DMS53 (cell line): ENCODE measurements at regions not wholly inside any gene's neighbourhood (a gene's known extent, or its start where the extent isn't known, plus 50 kb on each side); places are given as distances from the start of the nearest gene placed in this dataset.
A peak's percentile ranks its signal among the peaks of the same experiment; 100 is the strongest.
"Not testable (repeated sequence)": the region's sequence is repeated elsewhere in the genome, so short reads cannot be mapped to it uniquely, and the experiment has no call there.

Experiments
- DNase-seq: peaks from one replicate; lab custom pipeline; 2025; lab: John Stamatoyannopoulos, UW

GRCh38 chr3:72178463-72179106 lies 393.6 kb upstream of the PROK2 start:
- DNase-seq, result no peak

DNA sequence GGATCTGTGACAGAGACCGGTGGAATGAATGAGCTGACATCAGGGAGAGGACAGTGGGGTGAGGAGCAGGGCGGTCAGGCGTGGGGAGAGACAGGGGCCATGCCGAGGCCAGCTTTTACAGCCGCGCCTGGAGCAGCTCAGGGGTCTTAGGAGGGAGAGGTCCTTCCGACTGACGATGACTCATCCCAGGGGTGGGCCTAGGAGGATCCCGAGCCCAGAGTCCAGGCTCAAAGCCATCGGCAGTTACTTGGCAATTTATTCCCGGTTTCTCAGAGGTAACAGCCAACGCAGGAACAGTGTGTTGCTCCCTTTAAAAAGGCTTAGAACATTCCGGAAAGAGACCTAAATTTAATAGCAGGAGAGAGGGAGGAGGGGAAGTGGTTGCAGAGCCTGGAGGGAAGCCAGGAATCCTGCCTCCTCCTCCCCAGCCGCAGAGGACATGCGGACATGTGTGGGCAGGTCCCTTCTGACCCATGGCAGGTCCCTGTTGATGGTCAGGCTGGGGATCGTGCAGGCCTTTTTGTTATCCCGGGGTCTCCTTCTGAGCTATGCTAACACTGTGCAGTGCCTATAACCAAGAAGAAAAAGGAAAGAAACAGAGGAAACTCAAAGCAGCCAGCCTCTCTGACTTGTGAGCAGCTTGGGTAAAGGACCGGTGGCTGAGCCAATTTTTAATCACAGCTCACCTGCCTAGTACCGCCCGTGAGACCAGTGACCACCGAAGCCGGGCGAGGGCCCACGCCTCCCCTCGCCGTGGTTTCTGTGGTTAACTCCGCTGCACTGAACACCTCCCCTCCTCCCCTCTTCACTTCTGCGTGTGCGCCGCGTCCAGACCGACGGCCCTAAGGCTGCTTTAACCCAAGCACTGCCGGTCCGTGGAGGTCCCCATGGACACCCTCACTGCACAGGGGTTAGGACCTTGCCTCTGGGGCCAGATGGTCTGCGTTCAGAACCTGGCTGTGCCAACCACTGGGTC lies 392.4 kb upstream of the PROK2 start:
- peak; percentile 1 for DNase-seq

- no peak for DNase-seq
These were observed 391.6 kb upstream of the PROK2 start for GRCh38 chr3:72176537-72177041.

DNA sequence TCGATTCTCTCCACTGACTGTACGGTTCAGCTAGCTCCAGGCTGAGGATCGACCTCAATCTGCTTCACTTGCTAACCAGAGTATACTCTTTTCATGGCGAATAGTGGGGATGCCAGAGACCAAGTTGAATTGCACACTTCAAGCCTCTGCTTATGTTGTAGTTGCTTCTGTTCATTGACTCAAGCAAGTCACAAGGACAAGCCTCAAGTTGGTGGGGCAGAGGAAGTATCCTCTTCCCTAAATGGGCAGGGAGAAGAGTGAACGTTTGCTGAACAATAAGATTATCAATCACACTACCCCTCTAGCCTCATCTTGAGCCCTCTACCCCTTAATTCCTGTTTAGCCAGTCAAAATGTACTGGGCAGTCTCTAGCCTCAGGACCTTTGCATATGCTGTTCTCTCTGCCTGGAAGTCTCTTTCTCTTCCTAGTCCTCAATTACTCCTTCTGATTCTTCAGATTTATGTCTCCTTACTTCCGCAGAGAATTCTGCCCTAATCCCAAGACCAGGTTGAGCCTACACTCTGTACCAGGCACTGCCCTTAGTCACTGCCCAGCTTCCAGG lies 390.4 kb upstream of the PROK2 start:
- DNase-seq, result no peak

DNA sequence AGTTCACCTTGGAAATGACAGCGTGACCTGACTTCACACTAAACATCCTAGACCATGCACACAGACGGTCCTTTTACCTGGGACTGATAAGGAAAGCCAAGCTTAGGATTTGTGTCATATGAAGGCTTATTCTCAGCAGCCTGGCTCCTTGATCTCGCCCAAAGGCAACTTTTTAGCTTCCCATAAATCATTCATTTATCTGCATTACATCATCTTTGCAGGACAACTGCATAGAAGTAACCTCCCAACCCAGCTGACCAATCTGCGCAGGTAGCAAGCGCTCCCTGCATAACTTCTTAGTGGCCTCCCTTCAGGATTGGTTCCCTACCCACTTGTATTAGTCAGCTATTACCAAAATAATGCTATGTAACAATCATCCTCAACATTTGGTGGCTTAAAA lies 389.9 kb upstream of the PROK2 start:
- DNase-seq, result no peak

GRCh38 chr3:72174040-72174439 lies 389.1 kb upstream of the PROK2 start:
- DNase-seq, result no peak

DNA sequence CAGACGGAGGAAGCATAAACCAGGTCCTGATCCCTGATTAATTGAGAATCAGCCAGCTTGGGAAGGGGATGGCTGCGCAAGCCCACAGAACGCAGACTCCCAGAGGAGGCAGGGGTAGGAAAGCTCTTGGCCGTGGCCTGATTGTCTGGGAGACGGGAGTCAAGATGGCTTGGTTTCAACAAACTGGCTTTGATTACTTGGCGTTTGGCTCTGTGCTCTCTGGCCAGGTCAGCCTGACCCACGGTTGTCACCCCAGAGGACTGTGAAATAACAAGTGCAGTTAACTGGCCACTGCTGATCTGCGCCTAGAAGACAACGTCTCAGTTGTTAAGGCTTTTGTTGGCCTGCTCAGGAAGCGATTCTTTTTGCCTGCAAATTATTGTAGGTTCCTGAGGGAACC lies 387.0 kb upstream of the PROK2 start:
- no peak for DNase-seq

GRCh38 chr3:72171463-72171881 lies 386.5 kb upstream of the PROK2 start:
- no peak for DNase-seq

DNA sequence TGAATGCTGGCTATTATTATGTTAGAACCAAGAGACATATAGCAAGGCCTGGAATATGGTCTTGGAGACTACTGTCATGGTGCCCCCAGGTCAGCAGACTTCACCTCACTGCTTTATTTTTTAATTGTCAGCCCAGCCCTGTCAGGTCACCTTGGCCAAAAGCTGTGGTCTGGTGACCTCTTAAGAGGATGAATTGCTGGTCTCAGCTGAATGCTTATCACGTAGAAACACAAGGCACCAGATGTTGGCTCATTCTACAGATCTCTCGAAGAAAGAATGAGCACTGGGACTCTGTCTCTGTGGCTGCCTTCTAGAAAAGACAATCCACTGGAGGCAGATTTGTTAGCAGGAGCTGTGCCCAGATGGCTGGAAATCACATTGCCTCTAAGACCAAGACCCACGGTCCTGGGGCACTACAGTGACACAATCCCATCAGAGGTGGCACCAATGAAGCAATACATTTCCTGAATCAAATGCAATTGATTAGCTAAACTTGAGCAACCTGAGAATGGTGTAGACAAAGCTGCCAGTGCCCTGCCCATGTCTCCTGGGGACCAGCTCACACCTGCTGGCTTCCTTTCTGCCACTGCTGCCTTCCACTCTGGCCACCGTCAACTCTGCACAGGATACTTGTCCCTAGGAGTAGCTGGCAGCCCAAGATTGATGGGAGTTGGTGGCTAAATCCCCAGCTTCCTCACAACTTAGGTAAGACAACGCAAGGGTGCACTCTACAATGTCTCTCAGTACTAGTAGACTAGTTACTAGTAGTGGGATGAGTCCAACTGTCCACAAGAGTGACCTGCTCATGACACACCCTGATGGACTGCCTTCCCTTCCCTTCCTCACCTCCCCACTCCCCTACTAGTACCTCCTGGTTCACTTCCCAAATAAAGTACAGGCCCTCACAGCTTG lies 384.9 kb upstream of the PROK2 start:
- no peak for DNase-seq

- no peak for DNase-seq
These were observed 384.2 kb upstream of the PROK2 start for GRCh38 chr3:72169120-72169519.

DNA sequence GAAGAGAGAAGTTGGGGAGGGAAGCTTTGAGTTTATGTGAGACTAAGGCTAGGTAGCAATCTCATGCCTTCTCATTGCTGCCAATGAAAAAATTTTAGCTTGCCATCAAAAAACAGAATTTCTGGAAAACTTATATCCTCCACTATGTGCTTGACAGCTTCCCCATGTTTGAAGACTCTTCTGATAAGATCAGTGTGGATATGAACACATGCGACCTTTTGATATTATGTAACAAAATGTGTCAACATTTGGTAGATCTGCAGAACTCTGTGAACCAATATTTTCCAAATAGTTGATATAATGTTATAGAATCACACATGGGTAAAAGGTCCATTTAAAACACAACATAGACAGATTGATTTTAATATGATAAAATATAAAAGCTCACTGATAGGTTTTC lies 380.9 kb upstream of the PROK2 start:
- DNase-seq, result no peak

DNA sequence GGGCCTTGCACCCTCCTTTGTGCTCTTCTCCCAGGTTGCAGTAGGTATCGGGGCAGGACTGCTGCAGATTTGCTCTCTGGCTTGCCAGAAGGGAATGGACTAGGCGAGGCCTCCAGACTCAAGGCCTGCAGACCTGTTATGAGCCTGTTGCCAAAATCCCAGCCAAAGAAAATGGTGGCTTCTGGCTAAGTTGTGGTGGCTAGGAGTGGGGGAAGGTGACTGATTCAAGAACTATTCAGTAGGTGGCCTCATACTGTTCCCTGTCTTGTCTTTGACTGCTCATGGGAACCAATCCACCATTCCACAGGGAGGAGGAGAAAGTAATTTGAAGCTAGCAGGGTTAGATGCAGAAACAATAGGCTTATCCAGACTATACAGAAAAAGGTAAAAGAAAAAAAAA lies 380.4 kb upstream of the PROK2 start:
- no peak for DNase-seq

- DNase-seq, result no peak
These were observed 379.7 kb upstream of the PROK2 start for GRCh38 chr3:72164635-72164978.

DNA sequence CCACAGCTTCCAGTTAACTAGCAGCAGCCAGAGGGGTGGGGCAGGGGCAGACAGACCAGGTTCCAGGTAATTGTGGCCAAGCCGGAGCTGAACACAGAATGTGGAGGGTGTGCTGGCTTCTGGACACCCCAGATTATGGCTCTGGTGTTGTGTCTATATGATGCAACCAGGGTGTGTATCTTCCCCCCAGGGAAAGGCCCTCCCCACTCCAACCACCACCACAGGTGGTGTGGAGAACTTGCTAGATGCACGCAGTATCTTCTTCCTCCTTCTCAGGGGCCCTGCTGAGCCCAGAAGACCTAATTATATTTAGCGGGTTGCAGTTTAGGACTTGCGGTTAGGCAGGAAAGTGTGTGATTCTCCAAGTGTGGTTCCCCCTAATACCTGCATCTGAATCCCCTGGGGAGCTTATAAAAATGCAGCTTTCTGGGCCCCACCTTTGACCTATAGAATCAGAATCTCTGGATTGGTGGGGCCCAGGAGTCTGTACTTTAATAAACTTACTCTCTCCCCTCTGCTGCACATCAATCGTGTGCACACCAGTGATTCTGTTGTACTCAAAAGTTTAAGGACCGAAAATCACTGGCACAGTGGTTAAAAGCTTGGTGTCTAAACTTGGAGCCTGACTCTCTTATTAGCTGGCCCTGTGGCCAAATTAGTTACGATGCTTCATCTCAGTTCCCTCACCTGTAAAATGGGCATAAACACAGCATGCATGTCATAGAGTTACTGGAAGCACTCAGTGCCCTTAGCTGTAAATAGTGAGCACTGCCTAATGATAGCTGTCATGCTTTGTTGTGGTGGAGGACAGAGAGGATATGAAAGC lies 379.1 kb upstream of the PROK2 start:
- DNase-seq, result no peak

- DNase-seq, result no peak
These were observed 377.8 kb upstream of the PROK2 start for GRCh38 chr3:72162649-72163184.

DNA sequence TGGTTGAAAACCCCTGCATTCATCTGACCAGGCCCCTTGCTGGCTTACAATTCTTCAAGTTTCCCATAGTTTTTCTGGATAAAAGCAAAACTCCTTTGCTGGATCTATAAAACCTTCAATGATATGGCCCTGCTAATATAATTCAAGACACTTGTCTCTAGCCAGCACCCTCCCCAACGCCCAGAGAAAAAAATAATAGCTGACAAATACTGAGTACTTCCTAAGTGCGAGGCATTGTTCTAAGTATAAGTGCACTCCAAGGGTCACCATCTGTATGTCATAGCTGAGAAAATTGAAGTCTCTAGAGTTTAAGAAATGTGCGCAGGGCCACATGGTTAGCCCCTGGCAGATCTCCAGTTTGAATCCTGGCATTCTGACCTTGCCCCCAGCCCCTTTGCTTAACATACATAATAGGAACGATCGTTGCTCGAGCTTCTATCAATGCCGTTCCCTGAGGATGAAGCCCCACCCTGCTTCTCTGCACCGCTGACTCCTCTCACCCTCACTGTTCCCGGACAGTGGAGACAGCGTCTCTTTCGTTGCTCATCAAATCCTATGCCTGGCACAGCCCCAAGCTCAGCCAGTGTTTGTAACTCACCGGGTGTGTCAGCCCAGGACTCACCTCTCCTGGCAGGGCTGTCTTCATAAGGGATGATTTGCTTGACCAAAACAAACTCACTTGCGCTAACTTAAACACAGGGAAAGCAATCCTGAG lies 377.1 kb upstream of the PROK2 start:
- no peak for DNase-seq

- DNase-seq, result not testable (repeated sequence)
These were observed 376.3 kb upstream of the PROK2 start for GRCh38 chr3:72161285-72161684.

- no peak for DNase-seq
These were observed 375.4 kb upstream of the PROK2 start for GRCh38 chr3:72160351-72160750.

- no peak for DNase-seq
These were observed 374.5 kb upstream of the PROK2 start for GRCh38 chr3:72159487-72159886.
